Astrocyte (in vitro differentiated cells and primary cell): ENCODE measurements at regions not wholly inside any gene's neighbourhood (a gene's known extent, or its start where the extent isn't known, plus 50 kb on each side); places are given as distances from the start of the nearest gene placed in this dataset.

Experiments used
- DNase-seq: peaks from one replicate; pipeline ENCODE4 v3.0.0-alpha.2; 2010; ENCODE audit warnings: low read depth
- FAIRE-seq: peaks from 2 replicates; lab custom pipeline; 2011; peaks lifted over from hg19 to GRCh38; lab: Jason Lieb, UNC
- H2AFZ ChIP-seq: 2 replicates; pipeline ENCODE4 v1.6.0; 2012; ENCODE audit warnings: low read depth, low read length, inconsistent platforms
- H3K27ac ChIP-seq: 2 replicates; pipeline ENCODE4 v1.5.1; 2011; ENCODE audit warnings: low read depth, low read length, inconsistent platforms
- H3K27me3 ChIP-seq: 2 replicates; pipeline ENCODE4 v1.6.0; 2011; ENCODE audit warnings: low read length, inconsistent platforms; ENCODE audit not compliant: insufficient read depth
- H3K36me3 ChIP-seq: 2 replicates; pipeline ENCODE4 v1.5.1; 2011; ENCODE audit warnings: low read length, inconsistent platforms; ENCODE audit not compliant: insufficient read depth
- H3K4me1 ChIP-seq: 2 replicates; pipeline ENCODE4 v1.5.1; 2011; ENCODE audit warnings: low read length, inconsistent platforms; ENCODE audit not compliant: insufficient read depth
- H3K4me2 ChIP-seq: 2 replicates; pipeline ENCODE4 v1.6.0; 2012; ENCODE audit warnings: low read length, inconsistent platforms
- H3K4me3 ChIP-seq: 2 replicates; pipeline ENCODE4 v1.5.1; 2011; ENCODE audit warnings: low read depth, mild to moderate bottlenecking, low read length, inconsistent platforms; ENCODE audit not compliant: insufficient read depth
- H3K79me2 ChIP-seq: 2 replicates; pipeline ENCODE4 v1.6.0; 2012; ENCODE audit warnings: mild to moderate bottlenecking, low read length, inconsistent platforms; ENCODE audit not compliant: insufficient read depth
- H3K9ac ChIP-seq: 2 replicates; pipeline ENCODE4 v1.6.0; 2012; ENCODE audit warnings: mild to moderate bottlenecking, low read length, inconsistent platforms
- H3K9me3 ChIP-seq: 2 replicates; pipeline ENCODE4 v1.5.1; 2012; ENCODE audit warnings: low read depth, mild to moderate bottlenecking, low read length, inconsistent platforms; ENCODE audit not compliant: insufficient read depth
- H4K20me1 ChIP-seq: 2 replicates; pipeline ENCODE4 v1.6.0; 2012; ENCODE audit warnings: low read length, inconsistent platforms; ENCODE audit not compliant: insufficient read depth
- H3K27ac Mint-ChIP-seq: one replicate; pipeline ENCODE4 v1.8.0; 2021; ENCODE audit warnings: mild to moderate bottlenecking, mixed read lengths; ENCODE audit not compliant: unreplicated experiment
- H3K27me3 Mint-ChIP-seq: one replicate; pipeline ENCODE4 v1.8.0; 2021; ENCODE audit warnings: low read depth, mixed read lengths; ENCODE audit not compliant: unreplicated experiment
- H3K36me3 Mint-ChIP-seq: one replicate; pipeline ENCODE4 v1.8.0; 2021; ENCODE audit warnings: low read depth, mixed read lengths; ENCODE audit not compliant: unreplicated experiment
- H3K4me1 Mint-ChIP-seq: one replicate; pipeline ENCODE4 v1.8.0; 2021; ENCODE audit warnings: low read depth, mixed read lengths; ENCODE audit not compliant: unreplicated experiment
- H3K4me3 Mint-ChIP-seq: one replicate; pipeline ENCODE4 v1.8.0; 2021; ENCODE audit warnings: mild to moderate bottlenecking, moderate library complexity, mixed read lengths; ENCODE audit not compliant: unreplicated experiment
- H3K9me3 Mint-ChIP-seq: one replicate; pipeline ENCODE4 v1.8.0; 2021; ENCODE audit warnings: mild to moderate bottlenecking, mixed read lengths; ENCODE audit not compliant: unreplicated experiment
- EZH2 ChIP-seq: IDR thresholded peaks from 2 replicates; pipeline ENCODE4 v1.6.1; 2012; ENCODE audit warnings: mild to moderate bottlenecking, low read length, inconsistent platforms; ENCODE audit not compliant: insufficient read depth
- TF ChIP-seq, protein P1 (sequence below): IDR thresholded peaks from 2 replicates; pipeline ENCODE4 v1.5.1; 2011; ENCODE audit warnings: low read depth, mild to moderate bottlenecking, inconsistent platforms, low read length, moderate library complexity; ENCODE audit not compliant: insufficient read depth

DNA sequence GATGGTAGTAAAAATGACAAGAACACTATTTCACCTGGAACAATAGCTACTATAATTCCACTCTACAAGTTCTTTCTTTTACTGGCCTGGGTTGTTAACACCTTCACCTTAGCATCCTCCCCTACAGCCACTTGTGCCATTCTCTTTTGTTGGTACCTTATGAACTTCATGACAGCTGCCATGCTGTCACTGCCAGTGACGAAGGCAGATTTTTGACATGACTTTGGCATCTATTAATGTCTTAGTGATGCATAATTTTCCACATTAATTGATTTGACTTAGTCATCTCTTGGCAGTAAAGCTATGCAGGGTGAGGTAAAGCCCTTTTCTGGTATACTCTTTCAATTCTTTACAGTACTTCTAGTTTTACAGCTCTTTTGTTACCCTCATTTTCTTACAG is 207.9 kb downstream of the TANC2 start:
- Histone ChIP-seq H4K20me1 (no peaks in the 10 kb centered on the region), H3K36me3 (no peaks in the 10 kb centered on the region), H3K27ac (peak overlapping the region; percentile 7), H3K9me3 (no peaks in the 10 kb centered on the region), H3K4me3 (no peak overlapping the region), H3K27me3 (no peaks in the 10 kb centered on the region), H3K9ac (no peak overlapping the region), H3K4me2 (no peak overlapping the region), H3K79me2 (peaks cover 17% of the 10 kb centered on the region), H3K4me1 (peaks cover 15% of the 10 kb centered on the region), H2AFZ (no peak overlapping the region)
- Mint-ChIP-seq H3K36me3 (peaks cover 4% of the 10 kb centered on the region), H3K9me3 (no peaks in the 10 kb centered on the region), H3K4me1 (peaks cover 10% of the 10 kb centered on the region), H3K27ac (no peak overlapping the region), H3K27me3 (no peaks in the 10 kb centered on the region), H3K4me3 (no peak overlapping the region)
- TF ChIP-seq EZH2: no peak
- TF ChIP-seq, protein P1, sequence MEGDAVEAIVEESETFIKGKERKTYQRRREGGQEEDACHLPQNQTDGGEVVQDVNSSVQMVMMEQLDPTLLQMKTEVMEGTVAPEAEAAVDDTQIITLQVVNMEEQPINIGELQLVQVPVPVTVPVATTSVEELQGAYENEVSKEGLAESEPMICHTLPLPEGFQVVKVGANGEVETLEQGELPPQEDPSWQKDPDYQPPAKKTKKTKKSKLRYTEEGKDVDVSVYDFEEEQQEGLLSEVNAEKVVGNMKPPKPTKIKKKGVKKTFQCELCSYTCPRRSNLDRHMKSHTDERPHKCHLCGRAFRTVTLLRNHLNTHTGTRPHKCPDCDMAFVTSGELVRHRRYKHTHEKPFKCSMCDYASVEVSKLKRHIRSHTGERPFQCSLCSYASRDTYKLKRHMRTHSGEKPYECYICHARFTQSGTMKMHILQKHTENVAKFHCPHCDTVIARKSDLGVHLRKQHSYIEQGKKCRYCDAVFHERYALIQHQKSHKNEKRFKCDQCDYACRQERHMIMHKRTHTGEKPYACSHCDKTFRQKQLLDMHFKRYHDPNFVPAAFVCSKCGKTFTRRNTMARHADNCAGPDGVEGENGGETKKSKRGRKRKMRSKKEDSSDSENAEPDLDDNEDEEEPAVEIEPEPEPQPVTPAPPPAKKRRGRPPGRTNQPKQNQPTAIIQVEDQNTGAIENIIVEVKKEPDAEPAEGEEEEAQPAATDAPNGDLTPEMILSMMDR: no peak
- no peak for FAIRE-seq
- DNase-seq: peak; percentile 62

DNA sequence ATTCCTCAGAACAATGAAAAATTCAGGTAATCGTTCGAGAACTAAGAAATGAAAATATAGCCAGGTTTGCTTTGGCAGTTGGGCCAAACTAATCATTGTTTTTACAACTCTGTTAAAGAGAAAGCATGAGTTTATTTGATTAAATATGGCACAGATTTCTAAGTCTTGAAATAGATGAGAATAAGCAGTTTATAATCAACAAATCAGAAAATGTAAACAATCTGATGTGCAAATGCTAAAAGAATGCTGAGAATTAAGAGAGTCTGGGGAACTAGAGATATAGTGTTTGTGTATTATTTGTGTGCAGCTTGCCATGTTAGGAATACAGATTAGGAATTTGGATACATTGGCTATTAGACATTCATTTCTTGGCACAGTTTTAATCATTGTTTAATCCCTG is 212.5 kb downstream of the TANC2 start:
- Mint-ChIP-seq H3K9me3 (no peaks in the 10 kb centered on the region), H3K27me3 (no peaks in the 10 kb centered on the region), H3K4me3 (no peak overlapping the region), H3K4me1 (peaks cover 7% of the 10 kb centered on the region), H3K27ac (no peak overlapping the region), H3K36me3 (peaks cover 11% of the 10 kb centered on the region)
- Histone ChIP-seq H3K27me3 (no peaks in the 10 kb centered on the region), H3K4me1 (peaks cover 7% of the 10 kb centered on the region), H4K20me1 (no peaks in the 10 kb centered on the region), H3K4me3 (no peak overlapping the region), H3K9me3 (no peaks in the 10 kb centered on the region), H2AFZ (no peak overlapping the region), H3K9ac (no peak overlapping the region), H3K27ac (peak overlapping the region; percentile 18), H3K79me2 (peaks cover 37% of the 10 kb centered on the region), H3K4me2 (peak overlapping the region; percentile 33), H3K36me3 (no peaks in the 10 kb centered on the region)
- FAIRE-seq: no peak
- TF ChIP-seq, protein P1: no peak
- no peak for TF ChIP-seq EZH2
- DNase-seq: peak; percentile 61

DNA sequence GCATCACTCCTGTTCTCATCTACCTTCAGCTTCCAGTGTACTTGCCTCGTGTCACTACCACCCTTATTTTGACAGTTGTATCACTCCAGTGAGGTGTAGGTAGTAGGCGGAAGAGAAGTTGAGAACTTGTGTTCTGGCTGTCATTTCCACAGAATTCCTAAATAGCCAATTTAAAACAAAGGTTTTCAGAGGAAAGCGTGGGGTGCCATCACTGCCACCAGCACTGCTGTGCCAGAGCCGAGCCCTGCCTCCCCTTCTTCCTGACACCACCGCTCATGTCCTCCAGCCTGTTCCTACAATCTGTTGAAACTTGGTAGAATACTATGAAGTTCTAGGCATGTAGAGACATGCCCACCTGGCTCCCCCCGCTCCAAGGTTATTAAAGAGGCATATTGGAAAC is 215.8 kb downstream of the TANC2 start:
- Histone ChIP-seq H3K4me3 (no peak overlapping the region), H3K27me3 (no peaks in the 10 kb centered on the region), H4K20me1 (peaks cover 7% of the 10 kb centered on the region), H3K4me2 (no peak overlapping the region), H2AFZ (no peak overlapping the region), H3K9me3 (no peaks in the 10 kb centered on the region), H3K4me1 (no peaks in the 10 kb centered on the region), H3K9ac (no peak overlapping the region), H3K36me3 (no peaks in the 10 kb centered on the region), H3K27ac (no peak overlapping the region), H3K79me2 (peaks cover 46% of the 10 kb centered on the region)
- FAIRE-seq (no peak), DNase-seq (no peak)
- TF ChIP-seq, protein P1: no peak
- no peak for TF ChIP-seq EZH2
- H3K4me1 Mint-ChIP-seq: peaks cover 7% of the 10 kb centered on the region
- H3K9me3 Mint-ChIP-seq: no peaks in the 10 kb centered on the region
- H3K36me3 Mint-ChIP-seq: peaks cover 9% of the 10 kb centered on the region
- no peak overlapping the region for H3K4me3 Mint-ChIP-seq
- H3K27ac Mint-ChIP-seq: peak overlapping the region; percentile 77
- H3K27me3 Mint-ChIP-seq: no peaks in the 10 kb centered on the region
